OCI-LY7 (cell line): ENCODE measurements at regions not wholly inside any gene's neighbourhood (a gene's known extent, or its start where the extent isn't known, plus 50 kb on each side); places are given as distances from the start of the nearest gene placed in this dataset.

Source experiments
- CTCF ChIP-seq: fragments of 200-600 bp; sonication (generic); conservative IDR thresholded peaks from 2 replicates; pipeline ENCODE4 v1.5.1; 2014; ENCODE audit warnings: mild to moderate bottlenecking, antibody characterized with exemption, low read length, moderate library complexity, mixed read lengths
- EZH2phosphoT487 ChIP-seq: fragments of 200-600 bp; sonication (generic); IDR thresholded peaks from 2 replicates; pipeline ENCODE4 v1.6.1; 2018; ENCODE audit warnings: low read depth, borderline replicate concordance, mild to moderate bottlenecking, mixed run types, antibody characterized with exemption, low read length, moderate library complexity, mixed read lengths

GRCh38 chr5:19258686-19259085, 729.3 kb downstream of the CDH18 start:
- TF ChIP-seq CTCF, result no peak
- TF ChIP-seq EZH2phosphoT487, result no peak
